Stimulated activated CD4-positive, alpha-beta T cell treated with anti-CD3 and anti-CD28 coated beads, Interleukin-12 subunit alpha, Interleukin-12 subunit beta, amount 100 ng/mL, for 24 hours (primary cell): ENCODE measurements at regions not wholly inside any gene's neighbourhood (a gene's known extent, or its start where the extent isn't known, plus 50 kb on each side); places are given as distances from the start of the nearest gene placed in this dataset.
"Not testable (repeated sequence)": the region's sequence is repeated elsewhere in the genome, so short reads cannot be mapped to it uniquely, and the experiment has no call there.

ENCODE experiments used
- DNase-seq, 2 experiments: peaks; one replicate each; pipeline ENCODE4 v3.0.0-alpha.2; 2020; ENCODE audit warnings: low read depth in 2 of 2

GRCh38 chr2:234249034-234249735 is 198.7 kb downstream of the SPP2 start:
- no peak for DNase-seq

GRCh38 chr2:234248213-234248710 is 197.8 kb downstream of the SPP2 start:
- not testable (repeated sequence) for DNase-seq

- no peak for DNase-seq
Measured at GRCh38 chr2:234247453-234248180, 197.1 kb downstream of the SPP2 start.

- no peak for DNase-seq
Measured at GRCh38 chr2:234245945-234246344, 195.4 kb downstream of the SPP2 start.

GRCh38 chr2:234243871-234244565 is 193.5 kb downstream of the SPP2 start:
- DNase-seq: no peak

GRCh38 chr2:234242459-234242836 is 191.9 kb downstream of the SPP2 start:
- DNase-seq: no peak

- DNase-seq: no peak
Measured at GRCh38 chr2:234241656-234242458, 191.4 kb downstream of the SPP2 start.

- no peak for DNase-seq
Measured at GRCh38 chr2:234240917-234241316, 190.4 kb downstream of the SPP2 start.

GRCh38 chr2:234235191-234235590 is 184.7 kb downstream of the SPP2 start:
- DNase-seq: no peak

GRCh38 chr2:234231460-234231859 is 181.0 kb downstream of the SPP2 start:
- DNase-seq: no peak

GRCh38 chr2:234219046-234219310 is 168.5 kb downstream of the SPP2 start:
- no peak for DNase-seq

GRCh38 chr2:234218266-234219045 is 168.0 kb downstream of the SPP2 start:
- no peak for DNase-seq

GRCh38 chr2:234212534-234212933 is 162.0 kb downstream of the SPP2 start:
- DNase-seq: no peak

GRCh38 chr2:234211797-234212196 is 161.3 kb downstream of the SPP2 start:
- DNase-seq: no peak

GRCh38 chr2:234206738-234207137 is 156.2 kb downstream of the SPP2 start:
- DNase-seq: no peak

- DNase-seq: no peak
Measured at GRCh38 chr2:234204480-234204879, 154.0 kb downstream of the SPP2 start.

GRCh38 chr2:234203135-234203984 is 152.9 kb downstream of the SPP2 start:
- DNase-seq: peak in 1 of 2 experiments; percentile 11

- no peak for DNase-seq
Measured at GRCh38 chr2:234202601-234203000, 152.1 kb downstream of the SPP2 start.

- DNase-seq: no peak
Measured at GRCh38 chr2:234199996-234200395, 149.5 kb downstream of the SPP2 start.

- no peak for DNase-seq
Measured at GRCh38 chr2:234198976-234199375, 148.5 kb downstream of the SPP2 start.
